Stimulated activated CD4-positive, alpha-beta T cell treated with anti-CD3 and anti-CD28 coated beads, Interleukin-2, amount 100 ng/mL, for 24 hours (primary cell): ENCODE measurements at regions not wholly inside any gene's neighbourhood (a gene's known extent, or its start where the extent isn't known, plus 50 kb on each side); places are given as distances from the start of the nearest gene placed in this dataset.

Experiments used
- DNase-seq, 2 donors: peaks; one replicate each; pipeline ENCODE4 v3.0.0-alpha.2; 2020

DNA sequence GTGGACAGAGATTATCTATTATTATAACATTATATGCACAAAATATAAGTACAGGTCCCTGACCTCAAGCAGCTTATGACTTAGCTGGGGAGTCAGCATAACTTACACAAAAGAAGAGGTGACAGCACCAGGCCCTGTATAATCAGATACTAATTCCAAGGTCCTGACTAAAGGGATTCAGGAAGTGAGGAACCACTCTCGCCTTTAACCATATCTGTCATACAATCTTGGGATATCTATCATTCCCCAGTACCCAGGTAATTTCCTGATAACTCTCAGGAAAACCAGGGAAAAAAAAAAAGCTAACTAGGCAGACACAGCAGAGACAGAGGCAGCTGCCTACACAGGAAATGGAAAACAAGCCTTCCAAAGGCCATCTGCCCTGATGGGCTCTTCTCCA lies 78.5 kb upstream of the CAMK1G start:
- no peak for DNase-seq

DNA sequence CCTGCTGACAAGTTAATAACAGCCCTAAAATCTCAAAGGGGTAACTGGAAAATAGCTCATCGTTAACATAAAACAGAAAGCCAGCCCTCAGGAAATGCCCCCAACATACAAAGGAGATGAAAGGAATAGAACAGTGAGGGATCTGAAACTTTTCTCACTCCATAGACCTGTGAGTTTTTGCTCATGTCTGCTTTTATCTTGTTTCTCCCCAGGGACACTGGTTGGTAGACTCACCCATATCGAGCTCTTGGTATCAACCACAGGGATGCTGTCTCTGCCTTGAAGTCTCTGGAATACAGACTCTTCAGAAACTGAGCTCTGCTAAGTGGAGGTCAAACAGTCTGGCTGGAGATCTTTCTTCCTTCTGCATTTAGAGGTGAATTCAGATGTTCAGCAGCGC lies 77.4 kb upstream of the CAMK1G start:
- DNase-seq = no peak

DNA sequence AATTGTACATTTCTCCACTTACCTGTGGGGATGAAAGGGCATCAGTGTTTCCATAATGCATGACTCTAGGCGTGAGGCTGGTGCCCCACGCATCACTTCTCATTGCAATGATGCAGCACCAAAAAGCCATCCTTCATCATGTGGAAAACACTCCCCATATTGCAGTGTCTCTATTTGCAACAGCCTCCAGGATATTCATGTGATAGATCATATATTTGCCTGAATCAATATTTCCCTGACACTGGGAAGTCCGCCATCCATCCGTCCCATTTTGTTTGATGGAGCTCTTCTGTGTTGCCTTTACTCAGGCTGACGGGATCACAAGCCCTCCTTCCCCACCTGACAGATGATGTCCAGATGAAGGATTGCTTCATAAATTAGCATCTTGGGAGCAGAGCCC lies 74.5 kb upstream of the CAMK1G start:
- no peak for DNase-seq

DNA sequence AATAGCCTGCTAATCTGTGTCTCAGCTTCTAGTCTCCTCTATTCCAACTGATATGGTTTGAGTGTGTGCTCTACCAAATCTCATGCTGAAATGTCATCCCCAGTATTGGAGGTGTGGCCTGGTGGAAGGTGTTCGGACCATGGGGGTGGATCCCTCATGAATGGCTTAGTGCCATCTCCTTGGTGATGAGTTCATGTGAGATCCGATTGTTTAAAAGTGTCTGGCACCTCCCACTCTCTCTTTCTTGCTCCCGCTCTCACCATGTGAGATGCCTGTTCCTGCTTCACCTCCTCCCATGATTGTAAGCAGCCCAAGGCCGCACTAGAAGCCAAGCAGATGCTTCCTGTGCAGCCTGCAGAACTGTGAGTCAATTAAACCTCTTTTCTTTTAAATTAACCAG lies 73.5 kb upstream of the CAMK1G start:
- no peak for DNase-seq

DNA sequence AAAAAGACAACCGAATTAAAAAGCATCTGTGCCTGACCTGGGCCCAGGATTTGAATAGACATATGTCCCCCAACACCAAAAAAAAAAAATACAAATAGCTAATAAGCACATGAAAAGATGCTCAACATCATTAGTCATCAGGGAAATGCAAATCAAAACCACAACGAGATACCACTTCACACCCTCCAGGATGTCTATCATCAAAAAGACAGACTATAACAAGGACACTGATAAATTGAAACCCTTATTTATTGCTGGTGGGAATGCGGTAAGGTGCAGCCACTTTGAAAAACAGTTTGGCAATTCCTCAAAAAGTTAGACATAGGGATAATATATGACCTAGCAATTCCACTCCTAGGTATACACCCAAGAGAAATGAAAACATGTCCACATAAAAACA lies 72.3 kb upstream of the CAMK1G start:
- DNase-seq = no peak

DNA sequence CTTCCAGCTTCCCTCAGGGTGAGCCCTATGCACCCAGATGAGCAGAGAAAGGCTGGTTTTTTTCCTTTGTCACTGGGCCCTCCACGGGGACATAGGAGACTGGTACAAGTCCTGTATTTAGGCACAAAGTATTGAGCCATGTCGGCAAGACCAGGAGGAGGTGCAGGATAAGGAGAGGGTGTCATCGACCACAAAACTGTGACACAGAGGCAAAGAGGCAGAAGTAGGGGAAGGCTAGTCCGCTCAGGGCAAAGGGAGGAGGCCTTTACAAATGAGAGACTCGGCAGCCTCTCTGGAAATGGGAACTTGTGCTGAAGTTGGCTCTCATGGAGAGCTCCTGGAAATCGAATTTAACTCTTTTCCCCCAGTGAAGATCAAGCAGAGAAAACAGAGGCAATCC lies 70.7 kb upstream of the CAMK1G start:
- no peak for DNase-seq

DNA sequence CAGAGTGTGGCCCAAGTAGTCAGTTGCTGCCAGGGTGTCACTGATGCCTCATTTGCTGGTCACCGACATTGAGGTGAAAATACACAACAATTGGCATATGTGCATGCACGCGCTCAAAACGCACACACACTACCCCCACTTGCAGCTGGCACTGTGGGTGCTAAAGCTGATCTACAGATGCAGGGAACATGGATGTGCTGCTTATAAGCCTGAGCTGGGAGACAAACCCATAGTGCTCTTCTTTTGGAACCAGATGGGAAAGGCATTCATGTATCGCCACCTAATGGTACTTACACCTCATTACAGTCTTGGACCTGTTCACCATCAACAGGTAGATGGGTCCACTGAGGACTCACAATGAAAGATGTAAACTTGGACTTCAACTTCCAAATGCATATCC lies 70.3 kb upstream of the CAMK1G start:
- DNase-seq = no peak

DNA sequence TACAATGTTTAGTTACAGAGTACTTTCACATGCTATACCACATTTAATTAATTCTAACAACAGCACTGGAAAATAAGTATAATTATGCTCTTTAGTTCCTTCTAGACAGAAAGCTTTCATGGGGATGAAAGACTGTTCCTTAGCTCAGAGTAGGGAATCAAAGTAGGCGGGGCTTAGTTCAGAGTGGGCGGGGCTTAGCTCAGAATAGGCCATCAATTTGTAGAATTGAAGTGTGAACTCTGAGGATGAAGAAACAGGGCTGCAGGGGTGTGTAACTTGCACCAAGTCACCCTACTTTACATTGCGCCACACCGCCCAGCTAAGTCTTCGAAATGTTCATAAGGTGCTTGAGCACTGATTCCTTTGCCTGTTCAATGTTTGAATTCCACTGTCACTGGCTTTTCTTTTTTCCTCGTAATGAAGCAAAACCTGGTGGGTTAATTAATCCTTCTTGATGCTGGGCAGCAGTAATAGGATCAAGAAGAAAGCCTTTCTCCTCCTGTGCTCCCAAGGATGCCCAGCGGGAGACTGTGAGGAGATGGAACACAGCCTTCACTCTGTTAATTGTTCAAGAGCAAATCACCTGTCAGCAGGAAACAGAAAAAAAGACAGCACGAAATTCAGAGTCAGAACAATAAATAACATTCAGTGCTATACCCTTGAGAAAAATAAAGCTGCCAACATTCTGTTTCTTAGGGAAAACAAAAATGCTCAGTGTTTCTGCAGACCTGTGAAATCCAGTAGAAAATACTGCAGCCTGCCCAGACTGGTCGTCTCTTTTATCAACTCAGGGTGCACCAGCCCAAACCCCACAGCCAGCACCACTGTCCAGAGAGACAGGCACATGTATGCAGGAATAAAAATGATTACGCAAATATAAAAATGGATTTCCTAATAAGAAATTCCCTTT lies 66.5 kb upstream of the CAMK1G start:
- peak in 1 of 2 donors; percentile 4 for DNase-seq

DNA sequence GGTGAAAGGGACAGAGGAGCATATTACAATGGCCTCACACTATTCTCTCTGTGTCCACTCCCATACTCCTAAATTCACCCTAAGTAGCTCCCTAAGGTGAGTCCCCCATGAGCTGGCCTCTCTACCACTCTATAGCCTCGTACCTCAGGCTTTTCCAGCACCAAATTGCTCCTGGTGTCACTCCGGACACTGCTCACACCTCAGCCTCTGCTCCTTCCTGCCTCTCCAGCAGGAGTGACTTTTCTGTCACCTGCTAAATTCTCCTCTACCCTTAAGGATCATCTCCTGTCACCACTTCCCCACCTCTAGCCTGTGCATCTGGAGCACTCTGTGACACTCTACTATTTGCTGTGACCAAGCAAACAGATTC lies 65.8 kb upstream of the CAMK1G start:
- DNase-seq = no peak

DNA sequence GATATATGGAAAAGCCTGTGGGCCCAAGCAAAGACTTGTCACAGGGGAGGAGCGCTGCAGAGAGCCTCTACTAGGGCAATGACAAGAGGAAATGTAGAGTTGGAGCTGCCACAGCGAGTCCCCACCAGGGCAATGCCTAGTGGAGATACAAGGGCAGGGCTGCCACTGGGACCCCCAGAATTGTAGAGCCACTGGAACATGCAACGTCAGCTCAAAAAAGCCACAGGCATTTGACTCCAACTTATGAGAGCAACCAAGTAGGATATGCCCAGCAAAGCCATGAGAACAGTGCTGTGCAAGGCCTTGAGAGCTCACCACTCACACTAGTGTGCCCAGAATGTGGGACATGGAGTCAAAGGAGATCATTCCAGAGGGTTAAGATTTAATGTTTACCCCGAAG lies 63.7 kb upstream of the CAMK1G start:
- DNase-seq = no peak

DNA sequence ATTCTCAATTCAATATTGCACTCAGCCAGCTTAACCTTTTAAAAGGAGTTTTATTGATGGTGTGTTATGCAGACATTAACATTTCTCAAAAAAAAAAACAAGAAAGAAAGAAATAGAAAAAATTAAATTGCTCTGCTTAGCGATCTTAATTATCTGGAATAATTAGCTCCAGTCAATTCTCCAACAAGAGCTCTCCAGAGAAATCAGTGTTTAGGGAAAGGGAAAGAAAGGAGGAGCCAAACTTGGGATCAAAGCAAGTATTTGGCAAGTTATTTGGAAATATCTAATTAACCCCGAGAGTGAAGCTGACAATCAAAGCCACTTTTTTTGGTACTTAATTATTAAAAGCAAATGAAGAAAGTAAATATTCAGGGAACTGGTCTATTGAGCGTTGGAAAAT lies 60.7 kb upstream of the CAMK1G start:
- no peak for DNase-seq

DNA sequence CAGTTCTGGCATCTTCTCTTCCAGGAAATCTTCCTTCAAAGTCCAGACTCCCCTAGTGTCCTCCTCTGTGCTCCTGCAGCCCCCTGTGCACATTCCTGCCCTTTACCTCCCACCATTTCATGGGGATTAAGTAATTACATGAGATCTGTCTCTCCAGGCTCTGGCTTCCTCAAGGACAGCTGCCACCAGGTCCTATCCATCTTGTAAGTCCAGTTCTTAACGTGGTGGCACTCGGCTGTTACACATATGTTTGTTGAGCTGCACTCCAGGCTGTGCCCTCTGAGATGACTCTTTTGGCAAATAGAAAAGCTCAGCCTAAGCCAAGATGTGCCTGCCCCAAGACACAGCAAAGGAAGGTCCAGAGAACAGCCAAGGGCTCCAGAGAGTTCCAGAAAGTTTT lies 57.4 kb upstream of the CAMK1G start:
- DNase-seq = no peak

DNA sequence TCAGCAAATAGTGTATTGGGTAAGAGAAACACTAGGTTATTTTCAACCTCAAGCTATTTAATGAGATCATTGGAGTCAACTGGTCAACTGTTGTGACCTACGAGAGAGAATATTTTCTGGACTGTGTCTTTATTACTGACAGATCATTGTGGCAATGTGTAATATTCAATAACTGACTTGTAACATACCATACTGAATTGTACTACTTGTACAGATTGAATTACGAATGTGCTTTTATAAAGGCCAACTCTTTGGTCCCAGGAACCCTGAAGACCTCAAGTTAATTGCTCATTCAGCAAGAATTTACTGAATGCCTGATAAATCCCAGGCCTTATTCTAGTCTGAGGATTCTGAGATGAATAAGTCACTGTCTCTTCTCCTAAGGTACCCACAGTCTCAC lies 56.1 kb upstream of the CAMK1G start:
- DNase-seq = no peak

DNA sequence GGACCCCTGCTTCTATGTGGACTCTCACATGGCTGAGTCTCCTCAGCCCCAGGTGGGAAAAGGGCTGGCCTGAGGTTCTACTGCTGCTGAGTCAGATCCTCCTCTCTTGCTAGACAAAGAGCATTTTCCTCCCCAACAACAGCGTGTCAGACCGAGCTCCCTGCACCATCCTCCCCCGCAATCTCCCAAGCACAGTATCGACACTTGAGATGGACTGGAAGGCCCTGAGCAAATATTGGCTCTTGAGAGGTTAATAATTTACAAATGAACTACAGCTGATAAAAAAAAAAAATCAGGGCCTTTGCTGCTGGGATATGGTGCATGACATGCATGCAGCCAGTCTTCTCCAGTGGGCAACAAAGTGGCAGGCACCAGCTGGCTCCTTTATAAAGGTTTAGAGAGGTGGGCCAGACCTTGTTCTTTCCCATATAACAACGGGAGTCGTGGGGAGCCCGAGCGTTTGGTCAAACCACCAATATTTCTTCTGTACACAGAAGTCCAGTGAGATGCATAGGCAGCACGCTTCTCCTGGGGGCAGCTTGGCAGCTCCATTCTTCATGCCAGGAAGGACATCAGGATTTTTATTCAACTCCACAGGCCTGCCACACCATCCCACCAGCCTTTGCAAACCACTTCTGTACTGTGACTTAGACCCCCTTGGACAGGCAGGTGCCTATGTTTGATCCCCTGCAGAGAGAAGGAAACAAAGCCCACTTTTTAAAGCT lies 55.4 kb upstream of the CAMK1G start:
- no peak for DNase-seq

DNA sequence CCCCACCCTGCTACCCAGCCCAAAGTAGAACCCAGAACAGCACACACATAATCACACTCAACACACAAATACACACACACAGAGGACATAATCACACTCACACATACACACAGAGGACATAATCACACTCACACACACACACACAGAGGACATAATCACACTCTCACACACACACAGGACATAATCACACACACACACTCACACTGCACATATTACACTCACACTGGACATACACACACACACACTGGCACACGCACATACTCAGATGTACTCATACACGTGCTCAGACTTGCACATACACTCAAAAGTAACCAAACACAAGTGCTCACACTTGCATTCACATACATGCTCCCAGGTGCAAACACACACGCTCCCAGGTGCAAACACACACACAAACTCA lies 54.3 kb upstream of the CAMK1G start:
- no peak for DNase-seq

DNA sequence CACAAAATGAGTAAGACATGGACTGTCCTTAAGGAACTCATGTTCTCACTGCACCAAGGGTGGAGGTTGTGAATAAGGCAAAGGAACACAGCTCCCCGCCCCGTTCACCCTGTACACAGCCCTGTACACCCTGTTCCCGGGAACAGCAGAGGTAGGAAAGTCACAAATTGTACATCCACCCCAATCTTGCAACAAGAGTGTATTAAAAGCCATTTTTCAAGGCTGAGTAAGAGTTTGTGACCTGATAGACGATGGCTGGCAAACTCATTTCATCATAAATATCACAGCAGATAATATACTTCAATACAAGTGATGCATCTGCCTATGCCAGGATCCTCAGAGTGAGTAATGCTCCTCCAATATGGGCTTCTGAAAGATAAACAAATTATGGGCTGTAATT lies 52.5 kb upstream of the CAMK1G start:
- DNase-seq = no peak

DNA sequence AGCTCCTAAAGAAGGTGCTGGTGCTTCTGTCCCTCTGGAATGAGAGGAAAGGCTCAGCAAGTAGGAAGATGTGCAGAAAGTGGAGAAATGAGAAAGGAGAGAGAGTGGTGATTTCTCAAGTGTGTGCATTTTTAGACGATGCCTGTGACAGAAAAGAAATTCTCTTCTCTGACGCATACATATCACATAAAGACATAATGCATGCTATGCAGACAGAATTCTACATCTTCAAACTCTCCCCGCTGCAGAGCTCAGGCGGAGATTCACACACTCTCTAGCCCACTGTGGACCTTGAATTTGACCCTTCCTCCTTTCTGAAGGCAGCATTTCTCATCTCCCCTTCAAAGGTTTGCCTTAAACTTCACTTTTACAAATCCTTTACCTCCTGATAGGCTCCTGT lies 52.0 kb upstream of the CAMK1G start:
- no peak for DNase-seq
